Thoracic aorta (tissue), 2 donors: ENCODE measurements at regions not wholly inside any gene's neighbourhood (a gene's known extent, or its start where the extent isn't known, plus 50 kb on each side); places are given as distances from the start of the nearest gene placed in this dataset.

ENCODE experiments used
- ATAC-seq: fragments of 150-250 bp; one replicate; pipeline ENCODE4 v1.8.0; 2017; ENCODE audit warnings: low read depth; ENCODE audit not compliant: insufficient number of reproducible peaks, low FRiP score
- DNase-seq: peaks from one replicate; pipeline ENCODE4 v3.0.0-alpha.2; 2020; ENCODE audit warnings: low spot score
- H3K27ac ChIP-seq, 2 donors: fragments of 200-600 bp; sonication (generic); 1 replicate in 1 of 2; 2 replicates in 1 of 2; pipeline ENCODE4 v1.5.1; 2016; ENCODE audit warnings: mild to moderate bottlenecking in 2 of 2, moderate library complexity in 2 of 2
- H3K27me3 ChIP-seq: fragments of 200-600 bp; sonication (generic); replicated peaks from 2 replicates; pipeline ENCODE4 v1.6.0; 2016; ENCODE audit warnings: mild to moderate bottlenecking; ENCODE audit not compliant: insufficient read depth
- H3K36me3 ChIP-seq: fragments of 200-600 bp; sonication (generic); one replicate; pipeline ENCODE4 v1.5.1; 2016
- H3K4me1 ChIP-seq, 2 donors: fragments of 200-600 bp; sonication (generic); 1 replicate in 1 of 2; 2 replicates in 1 of 2; pipeline versions ENCODE4 v1.5.1 to v1.6.0; 2016; ENCODE audit warnings: low read depth in 2 of 2, mild to moderate bottlenecking in 1 of 2; ENCODE audit not compliant: control insufficient read depth in 1 of 2
- H3K4me3 ChIP-seq: fragments of 200-600 bp; sonication (generic); 2 replicates; pipeline ENCODE4 v1.5.1; 2016; ENCODE audit warnings: mild to moderate bottlenecking
- H3K9me3 ChIP-seq: fragments of 200-600 bp; sonication (generic); 2 replicates; pipeline ENCODE4 v1.5.1; 2016
- TF ChIP-seq, protein P1 (sequence below): fragments of 200-600 bp; sonication (generic); IDR thresholded peaks from one replicate; pipeline ENCODE4 v1.5.1; 2019; ENCODE audit warnings: antibody characterized with exemption

DNA sequence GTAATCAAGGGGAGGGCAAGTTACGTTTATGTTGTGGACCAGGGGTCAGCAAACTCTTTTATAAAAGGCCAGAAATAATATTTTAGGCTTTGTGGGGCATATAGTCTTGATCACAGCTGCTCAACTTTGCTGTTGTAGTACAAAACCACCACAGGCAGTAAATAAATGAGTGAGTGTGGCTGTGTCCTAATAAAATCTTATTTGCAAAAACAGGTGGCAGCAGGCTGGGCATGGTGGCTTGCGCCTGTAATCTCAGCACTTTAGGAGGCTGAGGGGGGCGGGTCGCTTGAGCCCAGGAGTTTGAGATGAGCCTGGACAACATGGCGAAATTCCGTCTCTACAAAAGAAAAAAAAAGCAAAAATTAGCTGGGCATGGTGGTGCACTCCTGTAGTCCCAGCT lies 57.9 kb upstream of the NUP160 start:
- no peak overlapping the region for H3K27ac ChIP-seq
- ATAC-seq (no peak), DNase-seq (no peak)
- H3K36me3 ChIP-seq: no peaks in the 10 kb centered on the region
- TF ChIP-seq, protein P1, sequence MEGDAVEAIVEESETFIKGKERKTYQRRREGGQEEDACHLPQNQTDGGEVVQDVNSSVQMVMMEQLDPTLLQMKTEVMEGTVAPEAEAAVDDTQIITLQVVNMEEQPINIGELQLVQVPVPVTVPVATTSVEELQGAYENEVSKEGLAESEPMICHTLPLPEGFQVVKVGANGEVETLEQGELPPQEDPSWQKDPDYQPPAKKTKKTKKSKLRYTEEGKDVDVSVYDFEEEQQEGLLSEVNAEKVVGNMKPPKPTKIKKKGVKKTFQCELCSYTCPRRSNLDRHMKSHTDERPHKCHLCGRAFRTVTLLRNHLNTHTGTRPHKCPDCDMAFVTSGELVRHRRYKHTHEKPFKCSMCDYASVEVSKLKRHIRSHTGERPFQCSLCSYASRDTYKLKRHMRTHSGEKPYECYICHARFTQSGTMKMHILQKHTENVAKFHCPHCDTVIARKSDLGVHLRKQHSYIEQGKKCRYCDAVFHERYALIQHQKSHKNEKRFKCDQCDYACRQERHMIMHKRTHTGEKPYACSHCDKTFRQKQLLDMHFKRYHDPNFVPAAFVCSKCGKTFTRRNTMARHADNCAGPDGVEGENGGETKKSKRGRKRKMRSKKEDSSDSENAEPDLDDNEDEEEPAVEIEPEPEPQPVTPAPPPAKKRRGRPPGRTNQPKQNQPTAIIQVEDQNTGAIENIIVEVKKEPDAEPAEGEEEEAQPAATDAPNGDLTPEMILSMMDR: no peak
- no peaks in the 10 kb centered on the region for H3K4me1 ChIP-seq
- no peaks in the 10 kb centered on the region for H3K9me3 ChIP-seq
- H3K27me3 ChIP-seq: no peaks in the 10 kb centered on the region
- H3K4me3 ChIP-seq: no peak overlapping the region

- Histone ChIP-seq H3K4me1 (no peaks in the 10 kb centered on the region), H3K4me3 (no peak overlapping the region), H3K27ac (no peak overlapping the region), H3K9me3 (no peaks in the 10 kb centered on the region), H3K27me3 (no peaks in the 10 kb centered on the region), H3K36me3 (no peaks in the 10 kb centered on the region)
- DNase-seq: no peak
- no peak for ATAC-seq
- TF ChIP-seq, protein P1: no peak
Measured at GRCh38 chr11:47905358-47906059, 57.4 kb upstream of the NUP160 start.

DNA sequence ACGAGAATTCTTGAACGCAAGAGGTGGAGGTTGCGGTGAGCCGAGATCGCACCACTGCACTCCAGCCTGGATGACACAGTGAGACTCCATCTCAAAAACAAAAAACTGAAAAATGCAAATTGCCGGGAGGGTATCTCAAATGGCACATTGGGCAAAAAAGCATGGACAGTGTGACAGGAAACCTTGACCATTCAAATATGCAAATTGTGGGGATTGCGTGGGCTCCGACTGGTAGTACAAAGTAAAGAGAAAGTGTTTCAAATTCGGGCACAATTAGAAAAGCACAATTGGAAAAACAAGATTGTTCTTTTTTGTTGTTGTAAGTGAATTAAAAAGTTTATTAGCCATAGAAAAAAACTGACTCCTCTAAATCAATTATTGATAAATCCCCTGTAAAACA lies 56.7 kb upstream of the NUP160 start:
- Histone ChIP-seq H3K36me3 (no peaks in the 10 kb centered on the region), H3K4me1 (no peaks in the 10 kb centered on the region), H3K27ac (no peak overlapping the region), H3K9me3 (no peaks in the 10 kb centered on the region), H3K27me3 (no peaks in the 10 kb centered on the region), H3K4me3 (no peak overlapping the region)
- TF ChIP-seq, protein P1: no peak
- ATAC-seq (no peak), DNase-seq (no peak)

DNA sequence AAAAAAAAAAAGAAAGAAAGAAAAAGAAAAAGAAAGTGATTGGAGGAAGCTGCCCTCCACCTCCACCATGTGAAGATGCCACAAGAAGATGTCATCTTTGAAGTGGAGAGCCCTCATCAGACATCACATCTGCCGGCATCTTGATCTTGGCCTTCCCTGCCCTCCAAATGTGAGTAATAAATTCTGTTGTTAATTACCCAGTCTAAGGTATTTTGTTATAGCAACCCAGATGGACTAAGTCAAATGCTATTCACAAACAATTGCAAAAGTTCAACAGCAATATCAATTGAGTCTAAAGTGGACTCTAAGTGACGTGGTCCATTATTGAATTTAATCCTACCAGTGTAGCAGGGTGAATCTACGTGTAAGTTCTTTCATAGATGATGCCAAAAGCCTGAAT lies 55.9 kb upstream of the NUP160 start:
- no peaks in the 10 kb centered on the region for H3K27me3 ChIP-seq
- no peaks in the 10 kb centered on the region for H3K9me3 ChIP-seq
- H3K36me3 ChIP-seq: no peaks in the 10 kb centered on the region
- no peak overlapping the region for H3K4me3 ChIP-seq
- no peaks in the 10 kb centered on the region for H3K4me1 ChIP-seq
- DNase-seq (no peak), ATAC-seq (no peak)
- H3K27ac ChIP-seq: no peak overlapping the region
- TF ChIP-seq, protein P1: no peak

DNA sequence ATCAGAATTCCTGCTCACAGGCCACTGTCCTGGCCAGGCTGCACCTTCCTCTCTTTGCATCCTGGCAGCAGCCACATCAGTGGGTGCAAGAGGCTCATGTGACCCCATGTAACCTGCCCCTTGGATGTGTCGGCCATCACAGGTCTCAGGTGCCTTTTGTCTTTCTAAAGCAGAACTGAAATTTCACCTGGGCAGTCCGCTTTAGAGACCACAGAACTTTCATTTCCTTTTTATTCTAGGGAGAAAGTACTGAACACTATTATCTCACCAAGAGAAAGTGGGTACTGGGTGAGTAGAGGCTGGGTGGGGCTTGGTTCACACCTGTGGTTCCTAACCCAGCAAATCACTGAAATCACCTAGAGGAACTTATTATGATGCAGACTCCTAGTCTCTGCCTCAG lies 51.7 kb upstream of the NUP160 start:
- Histone ChIP-seq H3K9me3 (no peaks in the 10 kb centered on the region), H3K4me3 (no peak overlapping the region), H3K27ac (no peak overlapping the region), H3K4me1 (no peaks in the 10 kb centered on the region), H3K27me3 (no peaks in the 10 kb centered on the region), H3K36me3 (no peaks in the 10 kb centered on the region)
- TF ChIP-seq, protein P1: no peak
- DNase-seq (no peak), ATAC-seq (no peak)
